A549 (cell line): ENCODE measurements at regions not wholly inside any gene's neighbourhood (a gene's known extent, or its start where the extent isn't known, plus 50 kb on each side); places are given as distances from the start of the nearest gene placed in this dataset.

Experiments
- ATAC-seq, 2 experiments: fragments of 200-7000 bp in 1 of 2; fragments of >200 bp in 1 of 2; cut with Nextera tagmentation in 1 of 2; cut with Tn5 transposase in 1 of 2; 3 replicates each; pipeline versions ENCODE4 v1.8.0 to v1.9.1; 2018 to 2020; ENCODE audit warnings: mild to moderate bottlenecking in 1 of 2, moderate library complexity in 1 of 2
- CTCF ChIA-PET: fragments of 300-600 bp; sonication (Branson Sonifier 250); formaldehyde crosslinking; extraction: SDS; loops from one replicate; lab custom pipeline; 2021; ENCODE audit warnings: antibody characterized with exemption, inconsistent platforms; lab: Yijun Ruan, JAX
- POLR2A ChIA-PET: fragments of 350-600 bp; formaldehyde crosslinking; extraction: SDS; loops from one replicate; lab custom pipeline; 2021; ENCODE audit warnings: antibody characterized with exemption, inconsistent platforms; lab: Yijun Ruan, JAX
- DNase-seq, 2 experiments: peaks; one replicate each; pipeline versions ENCODE4 v3.0.0 to v3.0.0-alpha.2; 2011 to 2016; ENCODE audit warnings: low read depth in 1 of 2, low spot score in 1 of 2
- FAIRE-seq: peaks from 2 replicates; lab custom pipeline; 2011; peaks lifted over from hg19 to GRCh38; lab: Jason Lieb, UNC
- H3K27ac ChIP-seq, 2 experiments: fragments of >200 bp; sonication (Bioruptor Twin); formaldehyde crosslinking; 3 replicates each; pipeline ENCODE4 v1.5.1; 2016 to 2017
- H3K4me1 ChIP-seq: fragments of >200 bp; sonication (Bioruptor Twin); formaldehyde crosslinking; 3 replicates; pipeline ENCODE4 v1.6.1; 2016
- H3K4me2 ChIP-seq: fragments of >200 bp; sonication (Bioruptor Twin); formaldehyde crosslinking; 3 replicates; pipeline ENCODE4 v1.6.1; 2016
- H3K4me3 ChIP-seq: fragments of >200 bp; sonication (Bioruptor Twin); formaldehyde crosslinking; 3 replicates; pipeline ENCODE4 v1.5.1; 2016
- H3K9me3 ChIP-seq: fragments of >200 bp; sonication (Bioruptor Twin); formaldehyde crosslinking; 3 replicates; pipeline ENCODE4 v1.6.1; 2016
- CBX2 ChIP-seq: fragments of 200-600 bp; sonication (generic); IDR thresholded peaks from 2 replicates; pipeline ENCODE4 v1.6.1; 2016; ENCODE audit warnings: low read depth, mild to moderate bottlenecking, borderline replicate concordance
- CBX8 ChIP-seq: fragments of 200-600 bp; sonication (generic); IDR thresholded peaks from 2 replicates; pipeline ENCODE4 v1.6.1; 2016
- CEBPB ChIP-seq, 2 experiments: fragments of >200 bp in 1 of 2; sonication (Bioruptor Twin) in 1 of 2; formaldehyde crosslinking in 1 of 2; IDR thresholded peaks; 2 replicates each; pipeline ENCODE4 v1.6.1; 2012 to 2016
- ELK1 ChIP-seq: fragments of 150-350 bp; IDR thresholded peaks from 2 replicates; pipeline ENCODE4 v1.6.1; 2014; ENCODE audit warnings: low read depth, mild to moderate bottlenecking, low read length
- FOSL2 ChIP-seq, 2 experiments: fragments of 450-650 bp in 1 of 2; fragments of >200 bp in 1 of 2; sonication (Bioruptor Twin) in 1 of 2; formaldehyde crosslinking; IDR thresholded peaks; 2 replicates each; pipeline versions ENCODE4 v1.5.0 to v1.6.1; 2016 to 2020; ENCODE audit warnings: mild to moderate bottlenecking in 1 of 2, moderate library complexity in 1 of 2
- FOXS1 ChIP-seq: fragments of 250-450 bp; sonication (Bioruptor Pico); IDR thresholded peaks from 2 replicates; pipeline ENCODE4 v1.5.0; 2020; ENCODE audit warnings: mild to moderate bottlenecking, moderate library complexity
- HES2 ChIP-seq: fragments of >200 bp; sonication (Bioruptor Twin); formaldehyde crosslinking; IDR thresholded peaks from 2 replicates; pipeline ENCODE4 v1.6.1; 2016
- HOXA7 ChIP-seq: fragments of 250-450 bp; sonication (Bioruptor Pico); IDR thresholded peaks from 2 replicates; pipeline ENCODE4 v1.5.0; 2020; ENCODE audit warnings: mild to moderate bottlenecking, moderate library complexity
- HOXB13 ChIP-seq: fragments of 250-450 bp; sonication (Bioruptor Pico); IDR thresholded peaks from 2 replicates; pipeline ENCODE4 v1.5.0; 2020; ENCODE audit warnings: low read depth, mild to moderate bottlenecking, moderate library complexity
- HOXB5 ChIP-seq: fragments of 250-450 bp; sonication (Bioruptor Pico); IDR thresholded peaks from 2 replicates; pipeline ENCODE4 v1.5.0; 2020; ENCODE audit warnings: mild to moderate bottlenecking, moderate library complexity
- JUN ChIP-seq, 2 experiments: fragments of >200 bp; sonication (Bioruptor Twin); formaldehyde crosslinking; IDR thresholded peaks; 2 replicates in 1 of 2; 3 replicates in 1 of 2; pipeline ENCODE4 v1.6.1; 2016 to 2017
- JUNB ChIP-seq: fragments of >200 bp; sonication (Bioruptor Twin); formaldehyde crosslinking; IDR thresholded peaks from 2 replicates; pipeline ENCODE4 v1.6.1; 2016
- MAZ ChIP-seq: fragments of 150-350 bp; IDR thresholded peaks from 2 replicates; pipeline ENCODE4 v1.6.1; 2014; ENCODE audit warnings: antibody characterized with exemption, low read depth, low read length, borderline replicate concordance
- NR3C1 ChIP-seq: fragments of >200 bp; sonication (Bioruptor Twin); formaldehyde crosslinking; IDR thresholded peaks from 3 replicates; pipeline ENCODE4 v1.6.1; 2017
- PBX3 ChIP-seq: IDR thresholded peaks from 2 replicates; pipeline ENCODE4 v1.6.1; 2012
- PHF8 ChIP-seq: fragments of 200-600 bp; sonication (generic); IDR thresholded peaks from 2 replicates; pipeline ENCODE4 v1.6.1; 2016; ENCODE audit warnings: low read depth, mild to moderate bottlenecking, antibody characterized with exemption, moderate library complexity, borderline replicate concordance
- POLR2A ChIP-seq: IDR thresholded peaks from 2 replicates; pipeline ENCODE4 v1.6.1; 2012; ENCODE audit warnings: mild to moderate bottlenecking, low read length
- RAD21 ChIP-seq, 2 experiments: fragments of >200 bp in 1 of 2; sonication (Bioruptor Twin) in 1 of 2; formaldehyde crosslinking in 1 of 2; IDR thresholded peaks in 1 of 2; conservative IDR thresholded peaks in 1 of 2; 2 replicates in 1 of 2; 3 replicates in 1 of 2; pipeline ENCODE4 v1.6.1; 2012 to 2018; ENCODE audit warnings: inconsistent platforms in 1 of 2
- SREBF2 ChIP-seq: fragments of 450-650 bp; IDR thresholded peaks from 2 replicates; pipeline ENCODE4 v1.6.1; 2014; ENCODE audit warnings: mild to moderate bottlenecking, moderate library complexity
- TFCP2L1 ChIP-seq: fragments of 250-450 bp; sonication (Bioruptor Pico); IDR thresholded peaks from 2 replicates; pipeline ENCODE4 v1.5.0; 2021; ENCODE audit warnings: mild to moderate bottlenecking
- ZSCAN20 ChIP-seq: fragments of 250-450 bp; sonication (Bioruptor Pico); IDR thresholded peaks from 2 replicates; pipeline ENCODE4 v1.8.0; 2022; ENCODE audit warnings: mild to moderate bottlenecking, moderate library complexity
- WGBS: methylation state at CpG from one replicate; pipeline ENCODE4 v1.1.6; 2017; ENCODE audit errors: missing lambda C conversion rate; 5-methylcytosine and 5-hydroxymethylcytosine counted together
- TF ChIP-seq, protein P1 (sequence below): fragments of 250-450 bp; sonication (Bioruptor Pico); IDR thresholded peaks from 2 replicates; pipeline ENCODE4 v1.5.0; 2021; ENCODE audit warnings: mild to moderate bottlenecking, moderate library complexity, borderline replicate concordance
- TF ChIP-seq, protein P2 (sequence below): fragments of >200 bp; sonication (Bioruptor Twin); formaldehyde crosslinking; IDR thresholded peaks from 3 replicates; pipeline ENCODE4 v1.5.1; 2016
- TF ChIP-seq, protein P3 (sequence below): IDR thresholded peaks from 2 replicates; pipeline ENCODE4 v1.6.1; 2012

GRCh38 chr9:102032614-102033013, 294.2 kb upstream of the GRIN3A start:
- ChIA-PET POLR2A (no interaction called here), CTCF (interaction anchor here (0.6 kb wide), 2 partner anchors 35 to 1492 kb away, joined by 4 to 6 read pairs; no protein-coding TSS in a partner anchor)
- H3K4me3 ChIP-seq = no peak overlapping the region
- TF ChIP-seq TFCP2L1 (CRISPR knock-in tag) = no peak
- no peak for TF ChIP-seq HES2
- TF ChIP-seq CBX8 = no peak
- no peak for TF ChIP-seq POLR2A
- TF ChIP-seq HOXA7 = no peak
- no peak for TF ChIP-seq SREBF2
- TF ChIP-seq JUN (IDR thresholded peaks at IDR 0.05) = no peak
- TF ChIP-seq, protein P1, sequence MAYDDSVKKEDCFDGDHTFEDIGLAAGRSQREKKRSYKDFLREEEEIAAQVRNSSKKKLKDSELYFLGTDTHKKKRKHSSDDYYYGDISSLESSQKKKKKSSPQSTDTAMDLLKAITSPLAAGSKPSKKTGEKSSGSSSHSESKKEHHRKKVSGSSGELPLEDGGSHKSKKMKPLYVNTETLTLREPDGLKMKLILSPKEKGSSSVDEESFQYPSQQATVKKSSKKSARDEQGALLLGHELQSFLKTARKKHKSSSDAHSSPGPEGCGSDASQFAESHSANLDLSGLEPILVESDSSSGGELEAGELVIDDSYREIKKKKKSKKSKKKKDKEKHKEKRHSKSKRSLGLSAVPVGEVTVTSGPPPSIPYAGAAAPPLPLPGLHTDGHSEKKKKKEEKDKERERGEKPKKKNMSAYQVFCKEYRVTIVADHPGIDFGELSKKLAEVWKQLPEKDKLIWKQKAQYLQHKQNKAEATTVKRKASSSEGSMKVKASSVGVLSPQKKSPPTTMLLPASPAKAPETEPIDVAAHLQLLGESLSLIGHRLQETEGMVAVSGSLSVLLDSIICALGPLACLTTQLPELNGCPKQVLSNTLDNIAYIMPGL (CRISPR knock-in tag) = no peak
- no peak for TF ChIP-seq NR3C1
- TF ChIP-seq, protein P2, sequence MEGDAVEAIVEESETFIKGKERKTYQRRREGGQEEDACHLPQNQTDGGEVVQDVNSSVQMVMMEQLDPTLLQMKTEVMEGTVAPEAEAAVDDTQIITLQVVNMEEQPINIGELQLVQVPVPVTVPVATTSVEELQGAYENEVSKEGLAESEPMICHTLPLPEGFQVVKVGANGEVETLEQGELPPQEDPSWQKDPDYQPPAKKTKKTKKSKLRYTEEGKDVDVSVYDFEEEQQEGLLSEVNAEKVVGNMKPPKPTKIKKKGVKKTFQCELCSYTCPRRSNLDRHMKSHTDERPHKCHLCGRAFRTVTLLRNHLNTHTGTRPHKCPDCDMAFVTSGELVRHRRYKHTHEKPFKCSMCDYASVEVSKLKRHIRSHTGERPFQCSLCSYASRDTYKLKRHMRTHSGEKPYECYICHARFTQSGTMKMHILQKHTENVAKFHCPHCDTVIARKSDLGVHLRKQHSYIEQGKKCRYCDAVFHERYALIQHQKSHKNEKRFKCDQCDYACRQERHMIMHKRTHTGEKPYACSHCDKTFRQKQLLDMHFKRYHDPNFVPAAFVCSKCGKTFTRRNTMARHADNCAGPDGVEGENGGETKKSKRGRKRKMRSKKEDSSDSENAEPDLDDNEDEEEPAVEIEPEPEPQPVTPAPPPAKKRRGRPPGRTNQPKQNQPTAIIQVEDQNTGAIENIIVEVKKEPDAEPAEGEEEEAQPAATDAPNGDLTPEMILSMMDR = no peak
- TF ChIP-seq PHF8 = no peak
- no peak for TF ChIP-seq PBX3
- TF ChIP-seq RAD21 (conservative IDR thresholded peaks at IDR 0.05 in 1 of 2, IDR thresholded peaks at IDR 0.05 in 1 of 2) = no peak
- TF ChIP-seq JUNB = no peak
- TF ChIP-seq HOXB13 (CRISPR knock-in tag) = no peak
- TF ChIP-seq FOXS1 = no peak
- TF ChIP-seq, protein P3, sequence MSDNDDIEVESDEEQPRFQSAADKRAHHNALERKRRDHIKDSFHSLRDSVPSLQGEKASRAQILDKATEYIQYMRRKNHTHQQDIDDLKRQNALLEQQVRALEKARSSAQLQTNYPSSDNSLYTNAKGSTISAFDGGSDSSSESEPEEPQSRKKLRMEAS = no peak
- no peak overlapping the region for H3K4me2 ChIP-seq
- no peak overlapping the region for H3K27ac ChIP-seq
- no peak for ATAC-seq
- no peak for FAIRE-seq
- no peak for DNase-seq
- H3K9me3 ChIP-seq = no peaks in the 10 kb centered on the region; the same call in 2 of the 3 replicates
- H3K4me1 ChIP-seq = no peaks in the 10 kb centered on the region

DNA sequence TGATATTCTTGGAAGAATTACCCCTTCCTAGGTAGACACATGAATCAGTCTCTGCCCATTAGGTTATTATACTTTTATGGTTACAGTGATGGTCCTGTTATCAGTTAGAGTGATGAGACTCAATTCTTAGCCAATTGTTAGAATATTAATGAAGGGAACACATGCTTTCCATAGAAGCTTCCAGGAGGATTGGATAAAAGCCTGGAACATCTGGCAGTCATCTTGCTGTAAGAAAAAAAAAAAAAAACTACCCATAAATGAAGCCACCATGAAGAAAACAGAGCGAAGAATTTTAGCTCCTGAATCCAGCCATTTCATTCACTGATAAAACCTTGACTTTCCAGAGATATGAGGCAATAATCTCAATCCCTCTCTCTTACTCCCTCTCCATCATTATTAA, 262.5 kb upstream of the GRIN3A start:
- 5% methylated on average over 1 of the region's 1 CpG for WGBS
- FAIRE-seq (no peak), DNase-seq (no peak), ATAC-seq (no peak)
- no peaks in the 10 kb centered on the region for H3K9me3 ChIP-seq
- no peak overlapping the region for H3K4me3 ChIP-seq
- ChIA-PET CTCF (no interaction called here), POLR2A (no interaction called here)
- H3K27ac ChIP-seq = no peak overlapping the region
- no peak overlapping the region for H3K4me2 ChIP-seq
- no peaks in the 10 kb centered on the region for H3K4me1 ChIP-seq
- TF ChIP-seq CBX2 = no peak
- no peak for TF ChIP-seq SREBF2

DNA sequence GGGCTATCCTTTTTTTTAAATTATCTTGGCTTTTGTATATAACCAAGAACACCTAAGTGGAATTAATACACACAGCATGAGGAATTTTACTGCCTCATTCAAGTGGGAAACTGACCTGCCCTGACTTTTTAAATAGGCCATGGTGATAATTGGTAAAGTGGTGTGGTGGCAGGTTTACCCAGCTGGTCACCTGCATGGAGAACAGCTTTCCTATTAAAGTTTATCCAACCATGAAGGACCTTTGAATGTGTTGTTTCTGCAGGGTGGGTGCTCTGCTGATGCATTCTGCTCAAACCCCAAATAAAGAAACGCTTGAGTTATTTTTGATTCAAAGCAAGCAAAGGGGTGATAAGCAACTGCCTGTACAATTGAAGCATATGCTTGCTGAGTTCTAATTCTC, 261.0 kb upstream of the GRIN3A start:
- ChIA-PET POLR2A (no interaction called here), CTCF (no interaction called here)

More for the DNA sequence above, 261.0 kb upstream of the GRIN3A start:
- ATAC-seq (no peak), DNase-seq (no peak), FAIRE-seq (no peak)
- H3K9me3 ChIP-seq = no peaks in the 10 kb centered on the region
- H3K4me3 ChIP-seq = no peak overlapping the region
- H3K27ac ChIP-seq = no peak overlapping the region
- no peaks in the 10 kb centered on the region for H3K4me1 ChIP-seq
- WGBS = 7% methylated on average over 1 of the region's 1 CpG
- no peak for TF ChIP-seq CEBPB (IDR thresholded peaks at IDR 0.05)
- no peak for TF ChIP-seq ZSCAN20
- TF ChIP-seq RAD21 (conservative IDR thresholded peaks at IDR 0.05 in 1 of 2, IDR thresholded peaks at IDR 0.05 in 1 of 2) = no peak
- TF ChIP-seq MAZ = no peak
- TF ChIP-seq HOXB13 (CRISPR knock-in tag) = no peak
- no peak for TF ChIP-seq HOXB5
- TF ChIP-seq ELK1 = no peak
- TF ChIP-seq FOXS1 = no peak
- no peak for TF ChIP-seq PBX3
- TF ChIP-seq FOSL2 (IDR thresholded peaks at IDR 0.05) = no peak
- TF ChIP-seq FOSL2 (CRISPR knock-in tag; IDR thresholded peaks at IDR 0.05) = no peak
- H3K4me2 ChIP-seq = no peak overlapping the region
